ENCODE measurements at regions not wholly inside any gene's neighbourhood (a gene's known extent, or its start where the extent isn't known, plus 50 kb on each side); places are given as distances from the start of the nearest gene placed in this dataset.

GRCh38 chr20:48282591-48283228 lies 497.4 kb upstream of the SULF2 start:
- H3K9ac ChIP-seq (ENCODE audit: extremely low read depth, low read length, poor library complexity, severe bottlenecking): no peak overlapping the region
- no peaks in the 10 kb centered on the region for H3K36me3 ChIP-seq (ENCODE audit: control insufficient read depth, insufficient read depth, low read length)
- no peak overlapping the region for H3K4me3 ChIP-seq (ENCODE audit: low read length)
- H3K4me3 Mint-ChIP-seq: no peak overlapping the region
- no peak overlapping the region for H3K27ac ChIP-seq (ENCODE audit: low read depth, low read length)
- H3K27me3 Mint-ChIP-seq (ENCODE audit: insufficient read depth): no peaks in the 10 kb centered on the region
- WGBS, 2 experiments (ENCODE audit: insufficient coverage in 1 of 2, insufficient read length in 1 of 2): 92 to 95% methylated on average over 4 of the region's 4 CpGs
- H3K4me1 ChIP-seq (ENCODE audit: control insufficient read depth, insufficient read depth, low read length): peaks cover 14% of the 10 kb centered on the region
- no peak overlapping the region for H3K27ac Mint-ChIP-seq
- DNase-seq: no peak
- no peak for TF ChIP-seq CTCF (conservative IDR thresholded peaks at IDR 0.05)
- peaks cover 39% of the 10 kb centered on the region for H3K4me1 Mint-ChIP-seq
- H3K9me3 ChIP-seq (ENCODE audit: control insufficient read depth, low read length): no peaks in the 10 kb centered on the region
- no peaks in the 10 kb centered on the region for H3K9me3 Mint-ChIP-seq
- H3K27me3 ChIP-seq (ENCODE audit: control insufficient read depth, insufficient read depth, low read length, poor library complexity, severe bottlenecking): no peaks in the 10 kb centered on the region
- H3K36me3 Mint-ChIP-seq (ENCODE audit: low read depth): peaks cover 17% of the 10 kb centered on the region

GRCh38 chr20:48281501-48281900 lies 496.2 kb upstream of the SULF2 start:
- no peak for DNase-seq
- Mint-ChIP-seq H3K9me3 (no peaks in the 10 kb centered on the region), H3K4me1 (peaks cover 38% of the 10 kb centered on the region), H3K27me3 (ENCODE audit: insufficient read depth) (no peaks in the 10 kb centered on the region), H3K27ac (no peak overlapping the region), H3K36me3 (ENCODE audit: low read depth) (peaks cover 17% of the 10 kb centered on the region), H3K4me3 (no peak overlapping the region)
- TF ChIP-seq CTCF (conservative IDR thresholded peaks at IDR 0.05): no peak
- H3K9ac ChIP-seq (ENCODE audit: extremely low read depth, low read length, poor library complexity, severe bottlenecking): no peak overlapping the region
- no peaks in the 10 kb centered on the region for H3K36me3 ChIP-seq (ENCODE audit: control insufficient read depth, insufficient read depth, low read length)
- WGBS, 2 experiments (ENCODE audit: insufficient coverage in 1 of 2, insufficient read length in 1 of 2): 81 to 96% methylated on average over 4 of the region's 4 CpGs
- no peaks in the 10 kb centered on the region for H3K27me3 ChIP-seq (ENCODE audit: control insufficient read depth, insufficient read depth, low read length, poor library complexity, severe bottlenecking)
- H3K4me1 ChIP-seq (ENCODE audit: control insufficient read depth, insufficient read depth, low read length): peaks cover 9% of the 10 kb centered on the region
- no peak overlapping the region for H3K27ac ChIP-seq (ENCODE audit: low read depth, low read length)
- no peak overlapping the region for H3K4me3 ChIP-seq (ENCODE audit: low read length)
- no peaks in the 10 kb centered on the region for H3K9me3 ChIP-seq (ENCODE audit: control insufficient read depth, low read length)

- H3K27ac Mint-ChIP-seq: peak overlapping the region; percentile 88
- H3K9me3 Mint-ChIP-seq: no peaks in the 10 kb centered on the region
- H3K36me3 Mint-ChIP-seq (ENCODE audit: low read depth): peaks cover 17% of the 10 kb centered on the region
- peak overlapping the region; percentile 42 for H3K9ac ChIP-seq (ENCODE audit: extremely low read depth, low read length, poor library complexity, severe bottlenecking)
- DNase-seq: peak; percentile 52
- peaks cover 44% of the 10 kb centered on the region for H3K4me1 Mint-ChIP-seq
- WGBS, 2 experiments (ENCODE audit: insufficient coverage in 1 of 2, insufficient read length in 1 of 2): 50 to 56% methylated on average over 1 to 2 of the region's 2 CpGs
- H3K4me3 ChIP-seq (ENCODE audit: low read length): peak overlapping the region; percentile 24
- H3K36me3 ChIP-seq (ENCODE audit: control insufficient read depth, insufficient read depth, low read length): no peaks in the 10 kb centered on the region
- H3K4me3 Mint-ChIP-seq: no peak overlapping the region
- no peaks in the 10 kb centered on the region for H3K9me3 ChIP-seq (ENCODE audit: control insufficient read depth, low read length)
- no peak overlapping the region for H3K27ac ChIP-seq (ENCODE audit: low read depth, low read length)
- H3K4me1 ChIP-seq (ENCODE audit: control insufficient read depth, insufficient read depth, low read length): peaks cover 15% of the 10 kb centered on the region
- H3K27me3 Mint-ChIP-seq (ENCODE audit: insufficient read depth): no peaks in the 10 kb centered on the region
- no peak for TF ChIP-seq CTCF (conservative IDR thresholded peaks at IDR 0.05)
- H3K27me3 ChIP-seq (ENCODE audit: control insufficient read depth, insufficient read depth, low read length, poor library complexity, severe bottlenecking): no peaks in the 10 kb centered on the region
Observed at GRCh38 chr20:48278961-48279481, 493.7 kb upstream of the SULF2 start.
